DOHH2 (cell line): ENCODE measurements at regions not wholly inside any gene's neighbourhood (a gene's known extent, or its start where the extent isn't known, plus 50 kb on each side); places are given as distances from the start of the nearest gene placed in this dataset.

Experiments
- EZH2phosphoT487 ChIP-seq: fragments of 200-600 bp; sonication (generic); IDR thresholded peaks from 2 replicates; pipeline ENCODE4 v1.6.1; 2017; ENCODE audit warnings: borderline replicate concordance, mild to moderate bottlenecking, antibody characterized with exemption, low read length, moderate library complexity, mixed read lengths
- TF ChIP-seq, protein P1 (sequence below): fragments of 200-600 bp; sonication (generic); IDR thresholded peaks from one replicate; pipeline ENCODE4 v1.5.1; 2014; ENCODE audit warnings: antibody characterized with exemption, mild to moderate bottlenecking, low read depth, low read length; ENCODE audit not compliant: poor library complexity, severe bottlenecking

DNA sequence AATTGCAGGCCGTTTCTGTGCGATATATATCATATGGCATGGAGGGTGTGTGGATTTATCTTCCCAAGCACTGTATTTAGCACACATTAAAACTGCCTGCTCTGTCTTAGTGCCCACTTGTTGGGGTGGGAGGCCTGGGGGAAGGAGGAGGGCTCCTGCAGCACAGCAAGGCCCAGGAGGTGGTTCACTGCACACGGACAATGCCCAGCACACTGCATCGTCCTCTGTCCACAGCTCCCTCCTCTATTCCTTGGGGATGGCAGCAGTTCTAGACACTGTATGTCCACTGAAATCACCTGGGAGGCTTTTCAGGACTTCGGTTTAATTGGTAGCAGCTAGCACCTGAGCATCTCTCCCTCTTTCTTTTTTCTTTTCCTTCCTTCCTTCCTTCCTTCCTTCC lies 161.2 kb downstream of the KTN1 start:
- TF ChIP-seq, protein P1, sequence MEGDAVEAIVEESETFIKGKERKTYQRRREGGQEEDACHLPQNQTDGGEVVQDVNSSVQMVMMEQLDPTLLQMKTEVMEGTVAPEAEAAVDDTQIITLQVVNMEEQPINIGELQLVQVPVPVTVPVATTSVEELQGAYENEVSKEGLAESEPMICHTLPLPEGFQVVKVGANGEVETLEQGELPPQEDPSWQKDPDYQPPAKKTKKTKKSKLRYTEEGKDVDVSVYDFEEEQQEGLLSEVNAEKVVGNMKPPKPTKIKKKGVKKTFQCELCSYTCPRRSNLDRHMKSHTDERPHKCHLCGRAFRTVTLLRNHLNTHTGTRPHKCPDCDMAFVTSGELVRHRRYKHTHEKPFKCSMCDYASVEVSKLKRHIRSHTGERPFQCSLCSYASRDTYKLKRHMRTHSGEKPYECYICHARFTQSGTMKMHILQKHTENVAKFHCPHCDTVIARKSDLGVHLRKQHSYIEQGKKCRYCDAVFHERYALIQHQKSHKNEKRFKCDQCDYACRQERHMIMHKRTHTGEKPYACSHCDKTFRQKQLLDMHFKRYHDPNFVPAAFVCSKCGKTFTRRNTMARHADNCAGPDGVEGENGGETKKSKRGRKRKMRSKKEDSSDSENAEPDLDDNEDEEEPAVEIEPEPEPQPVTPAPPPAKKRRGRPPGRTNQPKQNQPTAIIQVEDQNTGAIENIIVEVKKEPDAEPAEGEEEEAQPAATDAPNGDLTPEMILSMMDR, result no peak
- no peak for TF ChIP-seq EZH2phosphoT487
